ENCODE measurements at regions not wholly inside any gene's neighbourhood (a gene's known extent, or its start where the extent isn't known, plus 50 kb on each side); places are given as distances from the start of the nearest gene placed in this dataset.

GRCh38 chr1:14440166-14440565, 158.3 kb upstream of the KAZN start:
- H3K4me3 ChIP-seq = no peak overlapping the region
- no peak overlapping the region for H3K27ac ChIP-seq

DNA sequence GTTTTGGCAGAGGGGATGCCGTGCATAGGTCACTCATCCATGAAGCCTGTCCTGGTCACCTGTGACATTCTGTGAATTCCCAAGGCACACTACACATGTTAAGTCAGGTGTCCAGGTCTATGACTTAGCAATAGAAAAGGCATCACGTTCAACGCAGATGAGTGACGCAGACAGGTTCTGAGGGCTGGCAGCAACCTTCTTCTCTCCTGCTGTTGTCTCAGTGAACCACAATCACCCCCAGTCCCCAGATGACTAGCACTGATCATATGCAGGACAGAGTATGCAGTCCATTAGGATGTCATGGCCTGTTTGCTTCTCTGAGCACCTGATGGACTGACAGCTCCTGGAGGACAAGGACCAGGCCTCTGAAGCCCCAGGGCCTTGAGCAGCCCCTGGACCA, 157.8 kb upstream of the KAZN start:
- H3K4me3 ChIP-seq = no peak overlapping the region
- peak overlapping the region in 2 of 21 experiments; percentile 28 to 68 for H3K27ac ChIP-seq

DNA sequence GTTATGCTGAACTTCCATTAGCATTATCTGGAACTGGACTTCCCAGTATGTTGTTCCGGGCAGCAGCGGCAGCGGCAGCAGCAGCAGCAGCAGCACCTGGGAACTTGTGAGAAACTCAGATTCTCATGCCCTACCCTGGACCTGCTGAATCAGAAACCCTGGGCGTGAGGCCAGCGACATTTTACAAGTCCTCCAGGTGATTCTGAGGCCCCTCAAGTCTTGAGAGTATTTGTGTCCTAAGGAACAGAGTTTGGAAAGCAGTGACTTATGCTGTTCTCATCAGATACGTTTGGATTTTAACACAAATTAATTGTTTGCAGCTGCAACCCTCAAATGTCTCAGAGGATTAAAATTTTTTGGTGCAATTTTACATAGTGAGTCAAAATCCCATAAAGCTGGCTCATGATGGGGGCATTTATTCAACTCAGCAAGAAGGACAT, 157.2 kb upstream of the KAZN start:
- Histone ChIP-seq H3K4me3 (no peak overlapping the region), H3K27ac (peak overlapping the region in 2 of 21 experiments; percentile 28 to 68)

GRCh38 chr1:14442669-14443068, 155.8 kb upstream of the KAZN start:
- H3K27ac ChIP-seq = peak overlapping the region in 1 of 21 experiments; percentile 38
- no peak overlapping the region for H3K4me3 ChIP-seq

DNA sequence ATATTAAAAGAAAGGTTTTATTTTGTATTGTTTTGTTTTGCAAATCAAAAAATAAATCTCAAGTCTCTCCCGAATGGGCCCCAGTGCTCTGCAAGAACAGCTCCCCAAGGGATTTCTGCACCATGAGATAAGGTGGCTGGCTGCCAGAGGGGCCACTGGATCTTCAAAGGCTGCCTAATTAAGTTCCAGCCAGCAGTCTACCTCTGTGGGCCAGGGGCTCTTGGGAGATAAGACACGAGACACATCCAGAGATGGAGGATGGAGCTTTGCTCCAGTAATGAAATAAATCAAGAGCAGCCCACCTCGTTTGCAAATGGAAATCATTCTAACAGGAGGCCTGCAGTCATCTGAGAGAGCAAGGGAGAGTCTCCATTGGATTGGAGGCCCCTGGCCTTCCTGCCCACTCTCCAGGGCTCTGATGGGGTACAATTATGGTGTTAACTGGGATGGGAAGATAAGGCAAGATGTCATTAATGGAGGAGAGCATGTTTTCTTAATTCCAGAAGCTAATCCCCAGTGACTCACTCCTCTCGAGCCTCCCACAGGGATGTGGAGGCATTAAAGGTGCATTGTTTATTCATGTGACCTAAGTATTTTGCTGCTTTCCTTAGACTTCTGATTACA, 155.2 kb upstream of the KAZN start:
- H3K27ac ChIP-seq = no peak overlapping the region
- no peak overlapping the region for H3K4me3 ChIP-seq

GRCh38 chr1:14451217-14451616, 147.3 kb upstream of the KAZN start:
- Histone ChIP-seq H3K4me3 (no peak overlapping the region), H3K27ac (no peak overlapping the region)

- Histone ChIP-seq H3K4me3 (no peak overlapping the region), H3K27ac (no peak overlapping the region)
These were observed 145.9 kb upstream of the KAZN start for GRCh38 chr1:14452551-14452950.

DNA sequence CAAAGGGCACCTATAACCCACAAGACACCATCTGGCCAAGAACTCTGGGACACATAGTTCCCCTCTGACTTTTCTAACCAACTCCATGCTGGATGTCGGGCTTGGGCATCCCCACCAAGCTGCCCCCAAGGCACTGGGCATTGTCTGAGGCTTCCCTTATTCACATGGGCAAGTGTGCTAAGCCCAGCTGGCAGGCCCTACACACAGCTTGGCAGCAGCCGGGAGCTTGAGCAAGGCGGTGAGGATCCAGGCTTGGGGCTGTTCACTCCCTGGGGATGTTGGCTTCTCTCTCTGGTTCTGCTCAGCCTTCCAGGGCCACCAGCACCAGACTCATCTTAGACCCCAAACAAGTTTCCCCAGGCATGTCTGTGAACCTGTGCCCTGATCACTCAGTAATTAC, 138.3 kb upstream of the KAZN start:
- no peak overlapping the region for H3K27ac ChIP-seq
- H3K4me3 ChIP-seq = no peak overlapping the region

GRCh38 chr1:14462851-14463250, 135.6 kb upstream of the KAZN start:
- Histone ChIP-seq H3K27ac (no peak overlapping the region), H3K4me3 (no peak overlapping the region)

- Histone ChIP-seq H3K27ac (no peak overlapping the region), H3K4me3 (no peak overlapping the region)
These were observed 132.5 kb upstream of the KAZN start for GRCh38 chr1:14466006-14466405.

- no peak overlapping the region for H3K27ac ChIP-seq
These were observed 131.4 kb upstream of the KAZN start for GRCh38 chr1:14467112-14467511.

DNA sequence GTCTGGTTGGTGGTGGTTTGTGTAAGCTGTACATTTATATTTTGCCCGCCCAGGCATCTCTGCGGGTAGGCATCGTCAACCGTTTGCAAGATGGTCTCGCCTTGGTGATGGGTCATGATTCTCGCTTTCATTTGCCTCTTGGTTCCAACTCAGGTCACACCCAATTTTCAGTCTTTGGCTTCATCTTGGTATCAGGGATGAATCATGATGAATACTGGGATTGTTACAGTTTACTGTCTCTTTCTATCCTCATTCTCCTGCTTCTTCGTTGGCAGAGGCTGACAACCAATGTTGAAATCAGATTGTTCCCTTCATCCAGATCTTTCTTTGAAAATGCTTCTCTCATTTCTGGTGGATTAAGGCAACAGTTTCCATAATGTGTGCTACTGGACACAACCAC, 129.7 kb upstream of the KAZN start:
- Histone ChIP-seq H3K4me3 (no peak overlapping the region), H3K27ac (no peak overlapping the region)

More at GRCh38 chr1:14467112-14467511, 131.4 kb upstream of the KAZN start:
- H3K4me3 ChIP-seq = no peak overlapping the region

DNA sequence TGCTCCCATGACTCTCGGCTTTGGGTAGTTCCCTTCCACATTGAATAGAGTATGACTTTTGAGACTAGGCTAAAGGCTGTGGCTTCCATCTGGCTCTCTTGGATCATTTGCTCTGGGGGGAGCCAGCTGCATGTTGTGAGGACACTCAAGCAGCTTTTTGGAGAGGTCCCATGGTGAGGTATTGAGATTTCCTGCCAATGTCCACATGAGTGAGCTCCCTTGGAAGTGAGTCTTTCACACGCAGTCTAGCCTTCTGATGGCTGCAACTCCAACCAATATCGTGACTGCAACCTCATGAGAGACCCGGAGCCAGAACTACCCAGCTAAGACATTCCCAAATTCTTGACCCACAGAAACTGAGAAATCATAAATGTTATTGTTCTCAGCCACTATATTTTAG, 127.7 kb upstream of the KAZN start:
- no peak overlapping the region for H3K27ac ChIP-seq

DNA sequence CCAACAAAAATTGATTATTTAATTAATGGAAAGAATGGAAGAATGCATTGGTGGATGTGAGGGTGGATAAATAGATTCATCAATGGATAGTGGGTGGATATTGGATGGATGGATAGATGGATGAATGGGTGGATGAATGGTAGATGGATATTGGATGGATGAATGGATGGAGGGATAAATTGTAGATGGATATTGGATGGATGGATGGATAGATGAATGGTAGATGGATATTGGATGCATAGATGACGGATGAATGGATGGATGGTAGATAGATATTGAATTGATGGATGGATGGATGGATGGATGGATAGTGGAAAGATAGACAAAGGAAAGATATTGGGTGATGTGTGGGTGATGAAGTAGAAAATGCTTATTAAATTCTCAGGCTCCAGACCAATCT, 123.6 kb upstream of the KAZN start:
- no peak overlapping the region for H3K27ac ChIP-seq
- no peak overlapping the region for H3K4me3 ChIP-seq

More for the DNA sequence above, 127.7 kb upstream of the KAZN start:
- no peak overlapping the region for H3K4me3 ChIP-seq

DNA sequence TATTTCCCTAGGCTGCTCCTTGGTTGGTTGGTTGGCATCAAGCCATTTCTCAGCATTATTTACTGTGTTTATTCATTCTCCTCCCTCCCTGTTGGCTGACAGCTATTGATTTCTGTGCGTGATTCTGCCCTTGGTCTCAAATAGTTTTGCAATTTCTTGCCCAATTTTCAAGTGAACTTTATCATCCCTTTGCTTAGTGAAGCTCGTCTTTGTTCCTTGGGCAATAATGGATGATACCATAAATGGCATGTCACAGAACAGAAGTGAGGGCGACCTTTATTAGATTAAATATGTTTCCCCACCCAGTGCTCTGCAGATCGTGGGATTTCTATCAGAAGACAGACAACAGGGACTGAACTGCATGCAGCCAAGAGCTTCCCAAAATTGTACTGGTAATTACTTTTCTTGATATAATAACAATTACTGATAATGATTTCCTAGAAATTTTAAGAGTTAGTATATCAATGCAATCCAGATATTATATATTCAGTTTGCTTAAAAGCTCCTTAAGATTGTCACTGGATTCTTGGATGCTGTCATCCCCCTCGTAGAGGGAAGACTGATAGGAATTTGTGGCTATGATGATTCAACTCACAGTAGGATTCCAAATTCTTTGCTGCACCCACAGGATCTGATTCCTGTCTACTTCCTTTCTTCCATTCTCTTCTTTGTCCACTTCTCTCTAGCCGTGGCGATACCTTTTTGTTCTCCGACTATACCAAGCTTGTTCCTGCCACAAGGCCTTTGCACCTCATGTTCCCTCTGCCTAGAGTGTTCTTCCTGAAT, 122.1 kb upstream of the KAZN start:
- no peak overlapping the region for H3K27ac ChIP-seq
- no peak overlapping the region for H3K4me3 ChIP-seq

- H3K27ac ChIP-seq = no peak overlapping the region
- H3K4me3 ChIP-seq = no peak overlapping the region
These were observed 120.4 kb upstream of the KAZN start for GRCh38 chr1:14478120-14478519.

- Histone ChIP-seq H3K27ac (no peak overlapping the region), H3K4me3 (no peak overlapping the region)
These were observed 118.6 kb upstream of the KAZN start for GRCh38 chr1:14479865-14480264.

DNA sequence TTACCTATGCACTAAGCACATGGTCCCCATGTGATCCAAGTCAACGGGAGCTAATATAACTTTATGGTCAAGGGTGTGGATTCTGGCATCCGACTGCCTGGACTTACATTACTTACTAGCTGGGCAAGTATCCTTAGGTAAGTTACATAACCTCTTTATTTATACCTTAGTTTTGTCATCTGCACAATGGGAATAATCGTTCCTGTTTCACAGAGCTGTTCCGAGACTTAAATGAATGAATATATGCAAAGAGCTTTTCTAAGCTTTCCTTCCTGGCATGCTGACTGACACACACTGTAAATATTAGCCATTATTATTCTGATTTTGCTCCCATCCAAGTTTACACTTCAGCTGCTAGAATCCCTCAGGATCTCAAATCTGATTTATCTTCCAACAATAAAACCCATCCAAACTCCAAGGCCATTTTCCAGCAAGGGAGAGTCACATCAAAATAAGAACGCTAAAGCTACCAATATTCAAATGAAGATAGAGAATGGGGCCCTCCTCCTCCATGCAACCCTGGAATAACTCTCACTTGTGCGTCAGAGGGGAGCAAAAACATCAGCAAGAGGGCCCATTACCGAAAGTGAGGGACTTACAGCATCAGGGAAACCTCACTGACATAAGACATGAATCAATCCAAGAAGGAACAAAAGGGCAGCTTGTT, 115.6 kb upstream of the KAZN start:
- no peak overlapping the region for H3K4me3 ChIP-seq

GRCh38 chr1:14485285-14485684, 113.2 kb upstream of the KAZN start:
- Histone ChIP-seq H3K4me3 (no peak overlapping the region), H3K27ac (no peak overlapping the region)

More for the DNA sequence above, 115.6 kb upstream of the KAZN start:
- no peak overlapping the region for H3K27ac ChIP-seq

DNA sequence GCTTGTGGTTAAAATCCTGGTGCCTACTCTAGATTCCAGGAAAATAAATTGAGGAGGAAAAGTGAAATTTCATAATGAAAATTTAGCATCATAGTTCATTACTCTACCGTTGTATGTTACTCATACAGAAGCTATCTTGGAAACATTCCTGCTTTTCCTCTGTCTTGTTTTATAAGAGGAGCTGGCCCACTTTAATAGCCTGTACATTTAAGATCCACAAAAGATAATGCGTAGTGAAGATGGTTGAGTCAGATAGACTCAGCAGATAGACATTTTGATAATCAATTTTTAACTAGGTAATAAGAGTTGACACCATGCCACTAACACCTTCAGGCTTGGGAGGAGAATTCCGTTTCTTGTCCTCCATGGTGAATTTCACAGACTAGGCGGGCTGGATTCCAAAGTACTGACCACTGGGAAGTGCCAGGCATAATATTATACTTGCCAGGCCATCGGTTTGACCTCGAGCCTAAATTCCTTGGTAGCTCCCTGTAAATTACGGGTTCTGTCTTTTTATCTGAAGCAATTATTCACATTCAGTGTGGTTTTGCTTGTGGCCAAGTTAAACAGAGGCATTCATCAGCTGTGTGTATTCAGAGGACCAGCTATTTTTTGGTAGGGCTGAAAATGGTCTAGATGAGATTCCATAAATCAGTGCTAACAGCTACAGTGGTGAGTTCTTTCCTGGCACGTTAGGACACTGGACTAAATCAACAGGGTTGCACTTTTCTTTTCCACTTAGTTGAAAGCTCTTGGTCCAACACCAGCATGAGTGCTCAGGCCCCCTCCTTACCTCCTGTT, 111.9 kb upstream of the KAZN start:
- H3K4me3 ChIP-seq = no peak overlapping the region
- H3K27ac ChIP-seq = peak overlapping the region in 1 of 21 experiments; percentile 15

Data from skin epidermis (tissue), 12 donors.